ENCODE measurements at regions not wholly inside any gene's neighbourhood (a gene's known extent, or its start where the extent isn't known, plus 50 kb on each side); places are given as distances from the start of the nearest gene placed in this dataset.
"Not testable (repeated sequence)": the region's sequence is repeated elsewhere in the genome, so short reads cannot be mapped to it uniquely, and the experiment has no call there.

DNA sequence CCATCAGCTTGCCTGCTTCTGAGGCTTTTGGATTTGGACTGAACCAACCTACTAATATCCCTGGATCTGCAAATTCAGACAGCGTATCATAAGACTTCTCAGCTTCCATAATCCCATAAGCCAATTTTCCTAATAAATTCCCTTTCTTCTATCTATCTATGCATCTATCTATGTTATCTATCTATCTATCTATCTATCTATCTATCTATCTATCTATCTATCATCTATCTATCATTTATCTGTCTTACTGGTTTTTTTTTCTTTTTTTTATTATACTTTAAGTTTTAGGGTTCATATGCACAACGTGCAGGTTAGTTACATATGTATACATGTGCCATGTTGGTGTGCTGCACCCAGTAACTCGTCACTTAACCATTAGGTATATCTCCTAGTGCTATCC lies 2045.4 kb upstream of the CDH6 start:
- H3K4me1 ChIP-seq, result no peaks in the 10 kb centered on the region
- intact Hi-C loops (cut with DNase I), result no loop called here
- no peak for DNase-seq (ENCODE audit: extremely low spot score in 2 of 2)
- H3K9me3 ChIP-seq, result no peaks in the 10 kb centered on the region
- H3K36me3 ChIP-seq, result no peaks in the 10 kb centered on the region
- H3K27me3 ChIP-seq, result no peaks in the 10 kb centered on the region
- H3K4me3 ChIP-seq, result no peak overlapping the region
- no peak overlapping the region for H3K27ac ChIP-seq
- TF ChIP-seq POLR2A (IDR thresholded peaks at IDR 0.05) (no peak), POLR2AphosphoS5 (IDR thresholded peaks at IDR 0.05; ENCODE audit: insufficient read depth in 1 of 2, low read depth in 1 of 2) (no peak)
- TF ChIP-seq, protein P1, sequence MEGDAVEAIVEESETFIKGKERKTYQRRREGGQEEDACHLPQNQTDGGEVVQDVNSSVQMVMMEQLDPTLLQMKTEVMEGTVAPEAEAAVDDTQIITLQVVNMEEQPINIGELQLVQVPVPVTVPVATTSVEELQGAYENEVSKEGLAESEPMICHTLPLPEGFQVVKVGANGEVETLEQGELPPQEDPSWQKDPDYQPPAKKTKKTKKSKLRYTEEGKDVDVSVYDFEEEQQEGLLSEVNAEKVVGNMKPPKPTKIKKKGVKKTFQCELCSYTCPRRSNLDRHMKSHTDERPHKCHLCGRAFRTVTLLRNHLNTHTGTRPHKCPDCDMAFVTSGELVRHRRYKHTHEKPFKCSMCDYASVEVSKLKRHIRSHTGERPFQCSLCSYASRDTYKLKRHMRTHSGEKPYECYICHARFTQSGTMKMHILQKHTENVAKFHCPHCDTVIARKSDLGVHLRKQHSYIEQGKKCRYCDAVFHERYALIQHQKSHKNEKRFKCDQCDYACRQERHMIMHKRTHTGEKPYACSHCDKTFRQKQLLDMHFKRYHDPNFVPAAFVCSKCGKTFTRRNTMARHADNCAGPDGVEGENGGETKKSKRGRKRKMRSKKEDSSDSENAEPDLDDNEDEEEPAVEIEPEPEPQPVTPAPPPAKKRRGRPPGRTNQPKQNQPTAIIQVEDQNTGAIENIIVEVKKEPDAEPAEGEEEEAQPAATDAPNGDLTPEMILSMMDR (IDR thresholded peaks at IDR 0.05), result no peak

DNA sequence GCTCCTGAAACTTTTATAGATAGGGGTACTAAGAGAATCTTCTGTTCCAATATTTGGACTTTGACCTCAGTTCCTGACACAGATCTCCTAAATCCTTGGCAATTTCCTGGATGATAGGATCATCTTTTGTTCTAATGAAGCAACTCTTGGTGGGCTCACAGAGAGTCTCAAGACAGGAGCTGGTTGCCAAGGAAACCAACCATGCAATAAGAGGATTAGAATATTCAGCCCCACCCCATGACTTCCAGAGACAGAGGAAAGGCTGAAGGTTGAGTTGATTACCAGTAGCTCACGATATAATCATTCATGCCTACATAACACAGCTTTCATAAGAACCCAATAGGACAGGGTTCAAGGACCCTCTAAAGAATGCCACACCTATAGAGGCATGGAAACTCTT lies 2050.2 kb upstream of the CDH6 start:
- no peak for DNase-seq (ENCODE audit: extremely low spot score in 2 of 2)
- H3K36me3 ChIP-seq, result no peaks in the 10 kb centered on the region
- no peaks in the 10 kb centered on the region for H3K27me3 ChIP-seq
- no peak overlapping the region for H3K27ac ChIP-seq
- no peaks in the 10 kb centered on the region for H3K4me1 ChIP-seq
- TF ChIP-seq POLR2AphosphoS5 (IDR thresholded peaks at IDR 0.05; ENCODE audit: insufficient read depth in 1 of 2, low read depth in 1 of 2) (no peak), POLR2A (IDR thresholded peaks at IDR 0.05) (no peak)
- TF ChIP-seq, protein P1 (IDR thresholded peaks at IDR 0.05), result no peak
- no peaks in the 10 kb centered on the region for H3K9me3 ChIP-seq
- H3K4me3 ChIP-seq, result no peak overlapping the region
- intact Hi-C loops (cut with DNase I), result no loop called here

DNA sequence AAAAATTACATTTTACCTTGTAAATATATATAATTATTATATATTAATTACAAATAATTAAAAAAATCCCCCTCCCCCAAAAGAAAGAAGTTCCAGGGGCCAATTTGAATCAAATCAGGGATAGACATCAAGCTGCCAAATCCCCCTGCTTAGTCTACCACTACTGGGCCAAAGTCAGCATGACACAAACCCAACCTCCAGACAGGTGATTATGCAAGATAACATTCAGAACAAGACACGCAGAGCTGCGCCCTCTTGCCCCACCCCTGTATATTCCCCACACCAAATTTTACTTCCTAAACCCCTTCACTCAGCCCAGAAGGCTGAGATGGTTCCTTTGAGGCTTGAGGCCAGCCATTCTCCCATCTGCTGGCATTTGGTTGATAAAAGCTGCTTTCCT lies 2059.1 kb upstream of the CDH6 start:
- no peak overlapping the region for H3K4me3 ChIP-seq
- no peak overlapping the region for H3K27ac ChIP-seq
- intact Hi-C loops (cut with DNase I), result no loop called here
- no peaks in the 10 kb centered on the region for H3K27me3 ChIP-seq
- no peaks in the 10 kb centered on the region for H3K36me3 ChIP-seq
- no peak for TF ChIP-seq POLR2AphosphoS5 (IDR thresholded peaks at IDR 0.05; ENCODE audit: insufficient read depth in 1 of 2, low read depth in 1 of 2)
- TF ChIP-seq POLR2A (IDR thresholded peaks at IDR 0.05), result no peak
- TF ChIP-seq, protein P1 (IDR thresholded peaks at IDR 0.05), result no peak
- no peak for DNase-seq (ENCODE audit: extremely low spot score in 2 of 2)
- no peaks in the 10 kb centered on the region for H3K4me1 ChIP-seq
- H3K9me3 ChIP-seq, result no peaks in the 10 kb centered on the region

DNA sequence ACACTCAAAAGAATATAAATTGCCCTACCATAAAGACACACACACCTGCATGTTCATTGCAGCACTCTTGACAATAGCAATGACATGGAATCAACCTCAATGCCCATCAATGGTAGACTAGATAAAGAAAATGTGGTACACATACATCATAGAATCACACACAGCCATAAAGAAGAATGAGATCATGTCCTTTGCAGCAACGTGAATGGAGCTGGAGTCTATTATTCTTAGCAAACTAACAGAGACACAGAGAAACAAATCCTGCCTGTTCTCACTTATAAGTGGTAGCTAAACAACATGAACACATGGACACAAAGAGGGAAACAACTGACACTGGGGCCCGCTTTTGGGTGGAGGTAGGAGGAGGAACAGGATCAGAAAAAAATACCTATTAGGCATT lies 2062.2 kb upstream of the CDH6 start:
- no peaks in the 10 kb centered on the region for H3K4me1 ChIP-seq
- no peak overlapping the region for H3K4me3 ChIP-seq
- no peaks in the 10 kb centered on the region for H3K27me3 ChIP-seq
- intact Hi-C loops (cut with DNase I), result no loop called here
- no peaks in the 10 kb centered on the region for H3K36me3 ChIP-seq
- no peaks in the 10 kb centered on the region for H3K9me3 ChIP-seq
- H3K27ac ChIP-seq, result no peak overlapping the region
- TF ChIP-seq POLR2A (IDR thresholded peaks at IDR 0.05) (no peak), POLR2AphosphoS5 (IDR thresholded peaks at IDR 0.05; ENCODE audit: insufficient read depth in 1 of 2, low read depth in 1 of 2) (no peak)
- TF ChIP-seq, protein P1 (IDR thresholded peaks at IDR 0.05), result no peak
- no peak for DNase-seq (ENCODE audit: extremely low spot score in 2 of 2)

DNA sequence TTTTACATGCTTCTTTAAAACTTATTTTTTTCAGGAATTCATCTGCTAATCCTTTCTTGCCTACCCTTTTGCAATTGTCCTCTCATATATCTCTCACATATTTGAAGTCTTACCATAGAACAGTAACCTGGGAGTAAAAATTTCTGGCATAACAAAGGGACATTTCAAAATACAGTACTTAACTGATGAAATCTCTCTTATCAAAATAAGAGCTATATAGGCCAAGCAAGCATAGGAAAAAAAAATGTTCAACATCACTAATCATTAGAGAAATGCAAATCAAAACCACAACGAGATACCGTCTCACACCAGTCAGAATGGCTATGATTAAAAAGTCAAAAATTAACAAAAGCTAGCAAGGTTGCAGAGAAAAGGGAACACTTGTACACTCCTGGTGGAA lies 2062.7 kb upstream of the CDH6 start:
- Histone ChIP-seq H3K4me1 (no peaks in the 10 kb centered on the region), H3K4me3 (no peak overlapping the region), H3K9me3 (no peaks in the 10 kb centered on the region), H3K36me3 (no peaks in the 10 kb centered on the region), H3K27me3 (no peaks in the 10 kb centered on the region), H3K27ac (no peak overlapping the region)
- TF ChIP-seq POLR2A (IDR thresholded peaks at IDR 0.05) (no peak), POLR2AphosphoS5 (IDR thresholded peaks at IDR 0.05; ENCODE audit: insufficient read depth in 1 of 2, low read depth in 1 of 2) (no peak)
- TF ChIP-seq, protein P1 (IDR thresholded peaks at IDR 0.05), result no peak
- intact Hi-C loops (cut with DNase I), result no loop called here
- DNase-seq (ENCODE audit: extremely low spot score in 2 of 2), result no peak

DNA sequence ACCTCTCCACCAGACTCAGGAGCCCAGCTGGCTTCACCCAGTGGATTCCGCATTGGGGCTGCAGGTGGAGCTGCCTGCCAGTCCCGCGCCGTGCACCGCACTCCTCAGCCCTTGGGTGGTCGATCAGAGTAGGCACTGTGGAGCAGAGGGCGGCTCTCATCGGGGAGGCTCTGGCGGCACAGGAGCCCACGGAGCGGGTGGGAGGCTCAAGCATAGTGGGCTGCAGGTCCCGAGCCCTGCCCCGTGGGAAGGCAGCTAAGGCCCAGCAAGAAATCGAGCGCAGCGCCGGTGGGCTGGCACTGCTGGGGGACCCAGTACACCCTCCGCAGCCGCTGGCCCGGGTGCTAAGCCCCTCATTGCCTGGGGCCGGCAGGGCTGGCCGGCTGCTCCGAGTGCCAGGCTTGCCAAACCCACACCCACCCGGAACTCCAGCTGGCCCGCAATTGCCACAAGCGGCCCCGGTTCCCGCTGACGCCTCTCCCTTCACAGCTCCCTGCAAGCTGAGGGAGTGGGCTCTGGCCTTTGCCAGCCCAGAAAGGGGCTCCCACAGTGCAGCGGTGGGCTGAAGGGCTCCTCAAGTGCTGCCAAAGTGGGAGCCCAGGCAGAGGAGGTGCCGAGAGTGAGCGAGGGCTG lies 2065.8 kb upstream of the CDH6 start:
- H3K4me3 ChIP-seq; H3K4me1 ChIP-seq; H3K27ac ChIP-seq; intact Hi-C loops (cut with DNase I); H3K27me3 ChIP-seq; DNase-seq (ENCODE audit: extremely low spot score in 2 of 2); H3K9me3 ChIP-seq; H3K36me3 ChIP-seq: not testable (repeated sequence)

DNA sequence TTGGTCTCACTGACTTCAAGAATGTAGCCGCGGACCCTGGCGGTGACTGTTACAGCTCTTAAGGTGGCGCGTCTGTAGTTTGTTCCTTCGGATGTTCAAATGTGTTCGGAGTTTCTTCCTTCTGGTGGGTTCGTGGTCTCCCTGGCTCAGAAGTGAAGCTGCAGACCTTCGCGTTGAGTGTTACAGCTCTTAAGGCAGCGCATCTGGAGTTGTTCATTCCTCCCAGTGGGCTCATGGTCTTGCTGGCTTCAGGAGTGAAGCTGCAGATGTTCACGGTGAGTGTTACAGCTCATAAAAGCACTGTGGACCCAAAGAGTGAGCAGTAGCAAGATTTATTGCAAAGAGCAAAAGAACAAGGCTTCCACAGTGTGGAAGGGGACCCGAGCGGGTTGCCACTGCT lies 2067.0 kb upstream of the CDH6 start:
- DNase-seq (ENCODE audit: extremely low spot score in 2 of 2); H3K4me3 ChIP-seq; H3K36me3 ChIP-seq; H3K27me3 ChIP-seq; H3K4me1 ChIP-seq; intact Hi-C loops (cut with DNase I); H3K9me3 ChIP-seq; H3K27ac ChIP-seq: not testable (repeated sequence)
